ENCODE measurements at regions not wholly inside any gene's neighbourhood (a gene's known extent, or its start where the extent isn't known, plus 50 kb on each side); places are given as distances from the start of the nearest gene placed in this dataset.

DNA sequence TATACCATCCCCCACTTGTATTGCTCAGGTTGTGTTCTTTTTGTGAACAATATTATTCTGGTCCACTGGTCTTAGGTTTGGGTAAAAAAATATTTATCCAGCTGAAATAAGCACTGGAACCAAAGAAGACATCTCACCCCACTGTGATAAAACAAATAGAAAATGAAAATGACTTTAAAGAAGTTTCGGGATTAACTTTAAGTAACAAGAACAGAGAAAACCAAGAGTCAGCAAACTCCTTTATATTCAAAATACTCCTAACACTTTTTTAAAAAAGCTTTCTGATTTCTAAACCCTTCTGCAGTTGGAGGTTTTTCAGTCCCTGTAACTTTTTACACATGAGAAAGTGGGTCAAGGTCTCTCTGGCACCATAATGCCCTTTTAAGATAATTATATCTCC, 273.9 kb upstream of the CDH10 start:
- TF ChIP-seq, protein P1, sequence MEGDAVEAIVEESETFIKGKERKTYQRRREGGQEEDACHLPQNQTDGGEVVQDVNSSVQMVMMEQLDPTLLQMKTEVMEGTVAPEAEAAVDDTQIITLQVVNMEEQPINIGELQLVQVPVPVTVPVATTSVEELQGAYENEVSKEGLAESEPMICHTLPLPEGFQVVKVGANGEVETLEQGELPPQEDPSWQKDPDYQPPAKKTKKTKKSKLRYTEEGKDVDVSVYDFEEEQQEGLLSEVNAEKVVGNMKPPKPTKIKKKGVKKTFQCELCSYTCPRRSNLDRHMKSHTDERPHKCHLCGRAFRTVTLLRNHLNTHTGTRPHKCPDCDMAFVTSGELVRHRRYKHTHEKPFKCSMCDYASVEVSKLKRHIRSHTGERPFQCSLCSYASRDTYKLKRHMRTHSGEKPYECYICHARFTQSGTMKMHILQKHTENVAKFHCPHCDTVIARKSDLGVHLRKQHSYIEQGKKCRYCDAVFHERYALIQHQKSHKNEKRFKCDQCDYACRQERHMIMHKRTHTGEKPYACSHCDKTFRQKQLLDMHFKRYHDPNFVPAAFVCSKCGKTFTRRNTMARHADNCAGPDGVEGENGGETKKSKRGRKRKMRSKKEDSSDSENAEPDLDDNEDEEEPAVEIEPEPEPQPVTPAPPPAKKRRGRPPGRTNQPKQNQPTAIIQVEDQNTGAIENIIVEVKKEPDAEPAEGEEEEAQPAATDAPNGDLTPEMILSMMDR (conservative IDR thresholded peaks at IDR 0.05 in 1 of 2, IDR thresholded peaks at IDR 0.05 in 1 of 2; ENCODE audit: extremely low read depth in 1 of 2, insufficient read depth in 1 of 2, low read depth in 1 of 2, low read length in 2 of 2), result no peak
- TF ChIP-seq EZH2 (IDR thresholded peaks at IDR 0.05; ENCODE audit: borderline replicate concordance, low read length), result no peak

Measured in mammary epithelial cell (primary cell).